C4-2B (cell line): ENCODE measurements at regions not wholly inside any gene's neighbourhood (a gene's known extent, or its start where the extent isn't known, plus 50 kb on each side); places are given as distances from the start of the nearest gene placed in this dataset.

ENCODE experiments used
- ZFX ChIP-seq: fragments of 450-650 bp; IDR thresholded peaks from 2 replicates; pipeline ENCODE4 v1.6.1; 2017
- TF ChIP-seq, protein P1 (sequence below): fragments of 450-650 bp; conservative IDR thresholded peaks from 2 replicates; pipeline ENCODE4 v1.5.1; 2017; ENCODE audit warnings: mild to moderate bottlenecking

- TF ChIP-seq, protein P1, sequence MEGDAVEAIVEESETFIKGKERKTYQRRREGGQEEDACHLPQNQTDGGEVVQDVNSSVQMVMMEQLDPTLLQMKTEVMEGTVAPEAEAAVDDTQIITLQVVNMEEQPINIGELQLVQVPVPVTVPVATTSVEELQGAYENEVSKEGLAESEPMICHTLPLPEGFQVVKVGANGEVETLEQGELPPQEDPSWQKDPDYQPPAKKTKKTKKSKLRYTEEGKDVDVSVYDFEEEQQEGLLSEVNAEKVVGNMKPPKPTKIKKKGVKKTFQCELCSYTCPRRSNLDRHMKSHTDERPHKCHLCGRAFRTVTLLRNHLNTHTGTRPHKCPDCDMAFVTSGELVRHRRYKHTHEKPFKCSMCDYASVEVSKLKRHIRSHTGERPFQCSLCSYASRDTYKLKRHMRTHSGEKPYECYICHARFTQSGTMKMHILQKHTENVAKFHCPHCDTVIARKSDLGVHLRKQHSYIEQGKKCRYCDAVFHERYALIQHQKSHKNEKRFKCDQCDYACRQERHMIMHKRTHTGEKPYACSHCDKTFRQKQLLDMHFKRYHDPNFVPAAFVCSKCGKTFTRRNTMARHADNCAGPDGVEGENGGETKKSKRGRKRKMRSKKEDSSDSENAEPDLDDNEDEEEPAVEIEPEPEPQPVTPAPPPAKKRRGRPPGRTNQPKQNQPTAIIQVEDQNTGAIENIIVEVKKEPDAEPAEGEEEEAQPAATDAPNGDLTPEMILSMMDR = no peak
- TF ChIP-seq ZFX = no peak
These were observed 584.6 kb downstream of the ALG10 start for GRCh38 chr12:34606749-34607519.
